ENCODE measurements at regions not wholly inside any gene's neighbourhood (a gene's known extent, or its start where the extent isn't known, plus 50 kb on each side); places are given as distances from the start of the nearest gene placed in this dataset.

DNA sequence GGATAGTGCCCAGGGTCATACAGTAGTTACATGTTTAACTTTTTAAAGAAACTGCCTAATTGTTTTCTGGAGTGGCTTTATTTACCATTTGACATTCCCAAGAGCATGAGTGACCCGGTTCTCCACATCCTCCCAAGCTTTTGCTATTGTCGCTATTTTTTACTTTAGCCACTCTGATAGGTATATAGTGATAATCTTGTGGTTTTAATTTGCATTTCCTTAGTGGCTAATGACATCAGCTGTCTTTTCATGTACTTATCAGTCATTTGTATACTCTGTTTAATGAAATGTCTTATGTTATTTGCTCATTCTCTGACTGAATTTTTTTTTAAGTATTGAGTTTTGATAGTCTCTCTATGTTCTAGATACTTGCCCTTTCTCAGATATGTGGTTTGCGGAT, 109.7 kb upstream of the HS6ST1 start:
- intact Hi-C loops (cut with DNase I), result no loop called here
- H3K36me3 ChIP-seq, result no peaks in the 10 kb centered on the region
- TF ChIP-seq, protein P1, sequence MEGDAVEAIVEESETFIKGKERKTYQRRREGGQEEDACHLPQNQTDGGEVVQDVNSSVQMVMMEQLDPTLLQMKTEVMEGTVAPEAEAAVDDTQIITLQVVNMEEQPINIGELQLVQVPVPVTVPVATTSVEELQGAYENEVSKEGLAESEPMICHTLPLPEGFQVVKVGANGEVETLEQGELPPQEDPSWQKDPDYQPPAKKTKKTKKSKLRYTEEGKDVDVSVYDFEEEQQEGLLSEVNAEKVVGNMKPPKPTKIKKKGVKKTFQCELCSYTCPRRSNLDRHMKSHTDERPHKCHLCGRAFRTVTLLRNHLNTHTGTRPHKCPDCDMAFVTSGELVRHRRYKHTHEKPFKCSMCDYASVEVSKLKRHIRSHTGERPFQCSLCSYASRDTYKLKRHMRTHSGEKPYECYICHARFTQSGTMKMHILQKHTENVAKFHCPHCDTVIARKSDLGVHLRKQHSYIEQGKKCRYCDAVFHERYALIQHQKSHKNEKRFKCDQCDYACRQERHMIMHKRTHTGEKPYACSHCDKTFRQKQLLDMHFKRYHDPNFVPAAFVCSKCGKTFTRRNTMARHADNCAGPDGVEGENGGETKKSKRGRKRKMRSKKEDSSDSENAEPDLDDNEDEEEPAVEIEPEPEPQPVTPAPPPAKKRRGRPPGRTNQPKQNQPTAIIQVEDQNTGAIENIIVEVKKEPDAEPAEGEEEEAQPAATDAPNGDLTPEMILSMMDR (IDR thresholded peaks at IDR 0.05), result no peak
- TF ChIP-seq POLR2A (IDR thresholded peaks at IDR 0.05), result no peak
- no peaks in the 10 kb centered on the region for H3K4me1 ChIP-seq
- H3K9me3 ChIP-seq, result no peaks in the 10 kb centered on the region
- H3K27ac ChIP-seq, result no peak overlapping the region
- no peak overlapping the region for H3K4me3 ChIP-seq
- DNase-seq, result no peak
- 68% methylated on average over 3 of the region's 3 CpGs for WGBS (ENCODE audit: insufficient coverage, low coverage, low lambda C conversion rate, missing lambda C conversion rate)
- no peak for ATAC-seq
- no peaks in the 10 kb centered on the region for H3K27me3 ChIP-seq

DNA sequence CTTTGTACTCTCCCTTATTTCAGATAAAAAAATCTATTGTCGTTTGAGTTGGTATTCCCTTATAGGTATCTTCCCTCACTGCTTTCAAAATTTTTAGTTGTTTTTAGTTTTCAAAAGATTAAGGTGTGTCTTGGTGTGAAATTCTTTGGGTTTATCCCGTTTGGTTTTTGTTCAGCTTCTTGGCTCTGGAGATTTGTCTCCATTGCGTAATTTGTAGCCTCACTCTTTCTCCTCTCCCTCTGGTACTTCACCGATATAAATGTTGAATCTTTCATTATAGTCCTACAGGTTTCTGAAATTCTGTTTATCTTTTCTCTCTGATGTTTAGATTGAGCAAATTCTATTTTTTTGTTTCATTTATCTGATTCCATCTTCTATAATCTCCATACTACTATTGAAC, 113.8 kb upstream of the HS6ST1 start:
- no peak for ATAC-seq
- Histone ChIP-seq H3K4me3 (no peak overlapping the region), H3K36me3 (no peaks in the 10 kb centered on the region), H3K27me3 (no peaks in the 10 kb centered on the region), H3K27ac (no peak overlapping the region), H3K4me1 (no peaks in the 10 kb centered on the region), H3K9me3 (no peaks in the 10 kb centered on the region)
- WGBS (ENCODE audit: insufficient coverage, low coverage, low lambda C conversion rate, missing lambda C conversion rate), result 70% methylated on average over 4 of the region's 4 CpGs
- DNase-seq, result no peak
- TF ChIP-seq POLR2A (IDR thresholded peaks at IDR 0.05), result no peak
- TF ChIP-seq, protein P1 (IDR thresholded peaks at IDR 0.05), result no peak
- intact Hi-C loops (cut with DNase I), result no loop called here

- DNase-seq (no peak), ATAC-seq (no peak)
- Histone ChIP-seq H3K27me3 (no peaks in the 10 kb centered on the region), H3K4me1 (no peaks in the 10 kb centered on the region), H3K36me3 (no peaks in the 10 kb centered on the region), H3K4me3 (no peak overlapping the region), H3K27ac (no peak overlapping the region), H3K9me3 (no peaks in the 10 kb centered on the region)
- intact Hi-C loops (cut with DNase I), result no loop called here
- WGBS (ENCODE audit: insufficient coverage, low coverage, low lambda C conversion rate, missing lambda C conversion rate), result 83% methylated on average over 2 of the region's 3 CpGs
- TF ChIP-seq, protein P1 (IDR thresholded peaks at IDR 0.05), result no peak
- no peak for TF ChIP-seq POLR2A (IDR thresholded peaks at IDR 0.05)
Observed at GRCh38 chr2:128433911-128434550, 115.4 kb upstream of the HS6ST1 start.

- H3K4me3 ChIP-seq, result no peak overlapping the region
- no peaks in the 10 kb centered on the region for H3K36me3 ChIP-seq
- no peak for TF ChIP-seq POLR2A (IDR thresholded peaks at IDR 0.05)
- TF ChIP-seq, protein P1 (IDR thresholded peaks at IDR 0.05), result no peak
- H3K27ac ChIP-seq, result no peak overlapping the region
- ATAC-seq (no peak), DNase-seq (peak in 2 of 3 donors; percentile 39 to 48)
- H3K4me1 ChIP-seq, result no peaks in the 10 kb centered on the region
- intact Hi-C loops (cut with DNase I), result no loop called here
- H3K9me3 ChIP-seq, result no peaks in the 10 kb centered on the region
- WGBS (ENCODE audit: insufficient coverage, low coverage, low lambda C conversion rate, missing lambda C conversion rate), result 86% methylated on average over 6 of the region's 18 CpGs
- no peaks in the 10 kb centered on the region for H3K27me3 ChIP-seq
Observed at GRCh38 chr2:128435576-128436478, 117.2 kb upstream of the HS6ST1 start.

Measured in right lobe of liver (tissue), 6 donors.